OCI-LY1 (cell line): ENCODE measurements at regions not wholly inside any gene's neighbourhood (a gene's known extent, or its start where the extent isn't known, plus 50 kb on each side); places are given as distances from the start of the nearest gene placed in this dataset.

ENCODE experiments used
- CTCF ChIP-seq: fragments of 200-600 bp; sonication (generic), shearing (Covaris generic); IDR thresholded peaks from 2 replicates; pipeline ENCODE4 v1.5.1; 2017; ENCODE audit warnings: mild to moderate bottlenecking, antibody characterized with exemption, low read length, moderate library complexity, mixed read lengths
- EZH2 ChIP-seq: fragments of 200-600 bp; sonication (generic), shearing (Covaris generic); IDR thresholded peaks from 2 replicates; pipeline ENCODE4 v1.8.0; 2017; ENCODE audit warnings: borderline replicate concordance, mixed run types, mild to moderate bottlenecking, antibody characterized with exemption, low read length, moderate library complexity, mixed read lengths

- TF ChIP-seq CTCF: no peak
- no peak for TF ChIP-seq EZH2
These were observed 244.6 kb upstream of the FOXQ1 start for GRCh38 chr6:1067346-1067745.
